HCT116 (cell line): ENCODE measurements at regions not wholly inside any gene's neighbourhood (a gene's known extent, or its start where the extent isn't known, plus 50 kb on each side); places are given as distances from the start of the nearest gene placed in this dataset.

Experiments used
- ATAC-seq: fragments of 200-7000 bp; cut with Tn5 transposase; 2 replicates; pipeline ENCODE4 v1.9.1; 2020; ENCODE audit warnings: mild to moderate bottlenecking, moderate library complexity
- BruUV-seq: library from RNA; stranded (reverse); fragments of 400-500 nt; replicated peaks from 2 replicates; lab custom pipeline; 2021; lab: Mats Ljungman, UMichigan
- CTCF ChIA-PET: fragments of 300-600 bp; sonication (Branson Sonifier 250); formaldehyde crosslinking; loops from one replicate; lab custom pipeline; 2021; ENCODE audit warnings: antibody characterized with exemption; lab: Charles Lee
- POLR2A ChIA-PET: fragments of 300-600, 350-600 bp; sonication (Branson Sonifier 250); formaldehyde crosslinking; loops from one replicate; lab custom pipeline; 2021; ENCODE audit warnings: antibody characterized with exemption; lab: Charles Lee
- RAD21 ChIA-PET, 2 experiments: fragments of 300-600 bp; sonication (Branson Sonifier 250); formaldehyde crosslinking; loops; one replicate each; lab custom pipeline; 2023; ENCODE audit warnings: low total read pairs in 2 of 2; ENCODE audit not compliant: uncharacterized antibody in 2 of 2, unreplicated experiment in 2 of 2, low non-redundant PET in 1 of 2; lab: Charles Lee
- DNase-seq: peaks from one replicate; pipeline ENCODE4 v3.0.0-alpha.2; 2010; ENCODE audit warnings: low read depth, low spot score
- H2AFZ ChIP-seq: fragments of 200-600 bp; shearing (Covaris generic), sonication (generic); 2 replicates; pipeline ENCODE4 v1.6.1; 2017; ENCODE audit warnings: low read depth, mixed run types, mixed read lengths, antibody characterized with exemption, low read length; ENCODE audit not compliant: poor library complexity, severe bottlenecking
- H3K27ac ChIP-seq: 2 replicates; pipeline ENCODE4 v1.5.1; 2012; ENCODE audit warnings: low read depth, low read length
- H3K27me3 ChIP-seq: fragments of 200-600 bp; sonication (generic); 2 replicates; pipeline ENCODE4 v1.6.1; 2016; ENCODE audit warnings: mixed run types, low read length, mixed read lengths; ENCODE audit not compliant: insufficient read depth
- H3K36me3 ChIP-seq, 2 experiments: fragments of 200-500 bp in 1 of 2; fragments of 200-600 bp in 1 of 2; sonication (Bioruptor generic) in 1 of 2; sonication (generic) in 1 of 2; 2 replicates each; pipeline versions ENCODE4 v1.5.1 to v1.6.1; 2014 to 2016; ENCODE audit warnings: low read length in 2 of 2, inconsistent platforms in 1 of 2, mixed read lengths in 1 of 2, mixed run types in 1 of 2; ENCODE audit not compliant: insufficient read depth in 2 of 2, control insufficient read depth in 1 of 2
- H3K4me1 ChIP-seq, 2 experiments: fragments of 200-600 bp in 1 of 2; sonication (generic) in 1 of 2; 2 replicates each; pipeline versions ENCODE4 v1.5.1 to v1.6.1; 2012 to 2017; ENCODE audit warnings: low read length in 2 of 2, inconsistent platforms in 1 of 2, mild to moderate bottlenecking in 1 of 2, mixed read lengths in 1 of 2, mixed run types in 1 of 2, moderate library complexity in 1 of 2; ENCODE audit not compliant: insufficient read depth in 2 of 2, control insufficient read depth in 1 of 2
- H3K4me2 ChIP-seq: fragments of 200-600 bp; sonication (generic); 2 replicates; pipeline ENCODE4 v1.6.1; 2017; ENCODE audit warnings: mixed run types, low read length, mixed read lengths
- H3K4me3 ChIP-seq, 2 experiments: fragments of 200-600 bp in 1 of 2; sonication (generic) in 1 of 2; replicated peaks in 1 of 2; 2 replicates each; pipeline ENCODE4 v1.5.1; 2011 to 2016; ENCODE audit warnings: low read length in 2 of 2, control low read depth in 1 of 2, low read depth in 1 of 2, mild to moderate bottlenecking in 1 of 2, mixed read lengths in 1 of 2, mixed run types in 1 of 2
- H3K79me2 ChIP-seq: fragments of 200-600 bp; sonication (generic); 2 replicates; pipeline ENCODE4 v1.6.1; 2017; ENCODE audit warnings: mild to moderate bottlenecking, mixed run types, low read length, moderate library complexity, mixed read lengths; ENCODE audit not compliant: insufficient read depth
- H3K9ac ChIP-seq: fragments of 200-600 bp; sonication (generic); 2 replicates; pipeline ENCODE4 v1.6.1; 2016; ENCODE audit warnings: low read length, mixed read lengths
- H3K9me2 ChIP-seq: fragments of 200-600 bp; sonication (generic), shearing (Covaris generic); 2 replicates; pipeline ENCODE4 v1.6.1; 2017; ENCODE audit warnings: mixed run types, mild to moderate bottlenecking, moderate library complexity; ENCODE audit not compliant: insufficient read depth
- H3K9me3 ChIP-seq, 2 experiments: fragments of 200-500 bp in 1 of 2; fragments of 200-600 bp in 1 of 2; sonication (Bioruptor generic) in 1 of 2; sonication (generic) in 1 of 2; 2 replicates each; pipeline ENCODE4 v1.6.1; 2014 to 2017; ENCODE audit warnings: low read length in 2 of 2, mixed read lengths in 2 of 2, inconsistent platforms in 1 of 2, low read depth in 1 of 2, mild to moderate bottlenecking in 1 of 2, mixed run types in 1 of 2, moderate library complexity in 1 of 2; ENCODE audit not compliant: control insufficient read depth in 1 of 2, insufficient read depth in 1 of 2
- H4K20me1 ChIP-seq: fragments of 200-600 bp; sonication (generic), shearing (Covaris generic); 2 replicates; pipeline ENCODE4 v1.6.1; 2017; ENCODE audit warnings: mixed run types, mild to moderate bottlenecking, moderate library complexity; ENCODE audit not compliant: insufficient read depth
- ATF3 ChIP-seq: IDR thresholded peaks from 2 replicates; pipeline ENCODE4 v1.6.1; 2012
- CBX3 ChIP-seq: IDR thresholded peaks from 2 replicates; pipeline ENCODE4 v1.6.1; 2012; ENCODE audit warnings: low read depth
- CEBPB ChIP-seq: IDR thresholded peaks from 2 replicates; pipeline ENCODE4 v1.6.1; 2012; ENCODE audit warnings: low read depth
- EGR1 ChIP-seq: IDR thresholded peaks from 2 replicates; pipeline ENCODE4 v1.6.1; 2012; ENCODE audit warnings: low read depth
- EZH2 ChIP-seq: fragments of 200-600 bp; sonication (generic); IDR thresholded peaks from 2 replicates; pipeline ENCODE4 v1.6.1; 2017; ENCODE audit warnings: antibody characterized with exemption, mixed run types
- EZH2phosphoT487 ChIP-seq: fragments of 200-600 bp; IDR thresholded peaks from 2 replicates; pipeline ENCODE4 v1.6.1; 2018; ENCODE audit warnings: antibody characterized with exemption, borderline replicate concordance
- JUND ChIP-seq: IDR thresholded peaks from 2 replicates; pipeline ENCODE4 v1.6.1; 2012
- MAX ChIP-seq: IDR thresholded peaks from 2 replicates; pipeline ENCODE4 v1.6.1; 2012
- POLR2A ChIP-seq: IDR thresholded peaks from 2 replicates; pipeline ENCODE4 v1.7.0; 2011; ENCODE audit warnings: borderline replicate concordance; ENCODE audit not compliant: insufficient read depth, insufficient read length; ENCODE audit errors: extremely low read depth
- POLR2AphosphoS5 ChIP-seq: IDR thresholded peaks from 2 replicates; pipeline ENCODE4 v1.6.1; 2011; ENCODE audit warnings: mild to moderate bottlenecking, low read depth, low read length, moderate library complexity
- REST ChIP-seq: IDR thresholded peaks from 2 replicates; pipeline ENCODE4 v1.6.1; 2012; ENCODE audit warnings: low read depth
- SIN3A ChIP-seq: IDR thresholded peaks from 2 replicates; pipeline ENCODE4 v1.6.1; 2012; ENCODE audit warnings: low read depth
- SP1 ChIP-seq: IDR thresholded peaks from 2 replicates; pipeline ENCODE4 v1.6.1; 2012; ENCODE audit warnings: low read depth
- SRF ChIP-seq: IDR thresholded peaks from 2 replicates; pipeline ENCODE4 v1.6.1; 2012; ENCODE audit warnings: low read depth
- TCF7L2 ChIP-seq: IDR thresholded peaks from 2 replicates; pipeline ENCODE4 v1.7.0; 2011; ENCODE audit warnings: borderline replicate concordance, inconsistent platforms; ENCODE audit not compliant: insufficient read depth, insufficient read length; ENCODE audit errors: extremely low read depth
- YY1 ChIP-seq: IDR thresholded peaks from 2 replicates; pipeline ENCODE4 v1.6.1; 2011; ENCODE audit warnings: low read length, low read depth, moderate library complexity, mild to moderate bottlenecking; ENCODE audit not compliant: insufficient replicate concordance; ENCODE audit errors: extremely low read depth
- ZBTB33 ChIP-seq: IDR thresholded peaks from 2 replicates; pipeline ENCODE4 v1.6.1; 2011; ENCODE audit warnings: mild to moderate bottlenecking, low read length, moderate library complexity; ENCODE audit not compliant: insufficient replicate concordance; ENCODE audit errors: extremely low read depth
- ZFX ChIP-seq: fragments of 450-650 bp; IDR thresholded peaks from 2 replicates; pipeline ENCODE4 v1.6.1; 2017
- ZNF274 ChIP-seq: fragments of 200-500 bp; sonication (Bioruptor generic); IDR thresholded peaks from 2 replicates; pipeline ENCODE4 v1.6.1; 2014; ENCODE audit warnings: mild to moderate bottlenecking, low read depth, low read length, inconsistent platforms
- intact Hi-C: fragments of 100-400 bp; cut with micrococcal nuclease; formaldehyde crosslinking; loops from 2 replicates; pipeline ENCODE4 v1.10.0; 2022

- Histone ChIP-seq H3K9me2 (no peaks in the 10 kb centered on the region), H3K9ac (no peak overlapping the region), H3K79me2 (no peaks in the 10 kb centered on the region), H4K20me1 (no peaks in the 10 kb centered on the region), H3K36me3 (no peaks in the 10 kb centered on the region), H3K9me3 (no peaks in the 10 kb centered on the region)
- RAD21 ChIA-PET, result no interaction called here
- intact Hi-C loops, result no loop called here
- POLR2A ChIA-PET, result no interaction called here
- no peak for TF ChIP-seq POLR2AphosphoS5
- TF ChIP-seq JUND, result no peak
- TF ChIP-seq TCF7L2, result no peak
- TF ChIP-seq SP1, result no peak
- no peak for TF ChIP-seq SIN3A
- TF ChIP-seq MAX, result no peak
- TF ChIP-seq ATF3, result no peak
- TF ChIP-seq ZBTB33, result no peak
- no peak for TF ChIP-seq SRF
- no peak for TF ChIP-seq ZNF274
- TF ChIP-seq EZH2phosphoT487, result no peak
- no peak for TF ChIP-seq REST
- TF ChIP-seq CEBPB, result no peak
- no peak for TF ChIP-seq YY1
- TF ChIP-seq CBX3, result no peak
- TF ChIP-seq ZFX, result no peak
- TF ChIP-seq EZH2, result no peak
- no peak for TF ChIP-seq EGR1
- TF ChIP-seq POLR2A, result no peak
- TF ChIP-seq, all 23 proteins: peak for 0
- peaks cover 0 to 3% of the 10 kb centered on the region in 2 experiments; a peak in 1 of 4 replicates for H3K4me1 ChIP-seq
- ATAC-seq (no peak), DNase-seq (no peak)
- no peak overlapping the region for H3K4me2 ChIP-seq
- no TSS peak for BruUV-seq
- CTCF ChIA-PET, result no interaction called here
- no peak overlapping the region for H3K27ac ChIP-seq
- H3K4me3 ChIP-seq, result no peak overlapping the region
- H3K27me3 ChIP-seq, result no peaks in the 10 kb centered on the region
- H2AFZ ChIP-seq, result no peak overlapping the region
These were observed 167.6 kb upstream of the LINGO1 start for GRCh38 chr15:77800305-77800704.
